Glutamatergic neuron (in vitro differentiated cells): ENCODE measurements at regions not wholly inside any gene's neighbourhood (a gene's known extent, or its start where the extent isn't known, plus 50 kb on each side); places are given as distances from the start of the nearest gene placed in this dataset.
"Not testable (repeated sequence)": the region's sequence is repeated elsewhere in the genome, so short reads cannot be mapped to it uniquely, and the experiment has no call there.

Source experiments
- DNase-seq: peaks from one replicate; pipeline ENCODE4 v3.0.0; 2022
- H3K27ac Mint-ChIP-seq: one replicate; pipeline ENCODE4 v1.8.0; 2020; ENCODE audit warnings: mild to moderate bottlenecking, mixed read lengths, inconsistent platforms; ENCODE audit not compliant: unreplicated experiment
- H3K27me3 Mint-ChIP-seq: one replicate; pipeline ENCODE4 v1.8.0; 2020; ENCODE audit warnings: mild to moderate bottlenecking, moderate library complexity, mixed read lengths, inconsistent platforms; ENCODE audit not compliant: unreplicated experiment
- H3K36me3 Mint-ChIP-seq: one replicate; pipeline ENCODE4 v1.8.0; 2020; ENCODE audit warnings: mild to moderate bottlenecking, mixed read lengths, inconsistent platforms; ENCODE audit not compliant: unreplicated experiment
- H3K4me1 Mint-ChIP-seq: one replicate; pipeline ENCODE4 v1.8.0; 2020; ENCODE audit warnings: mild to moderate bottlenecking, low read depth, mixed read lengths, inconsistent platforms; ENCODE audit not compliant: unreplicated experiment
- H3K4me3 Mint-ChIP-seq: one replicate; pipeline ENCODE4 v1.8.0; 2020; ENCODE audit warnings: mild to moderate bottlenecking, mixed read lengths, inconsistent platforms; ENCODE audit not compliant: unreplicated experiment
- H3K9me3 Mint-ChIP-seq: one replicate; pipeline ENCODE4 v1.8.0; 2020; ENCODE audit warnings: mild to moderate bottlenecking, moderate library complexity, mixed read lengths, inconsistent platforms; ENCODE audit not compliant: unreplicated experiment
- CTCF ChIP-seq: fragments of 200-600 bp; sonication (generic); IDR thresholded peaks from one replicate; pipeline ENCODE4 v1.5.0; 2021; ENCODE audit not compliant: partially characterized antibody, unreplicated experiment

GRCh38 chr4:103948244-103949018, 228.6 kb upstream of the TACR3 start:
- no peak overlapping the region for H3K4me3 Mint-ChIP-seq
- no peak overlapping the region for H3K27ac Mint-ChIP-seq
- H3K4me1 Mint-ChIP-seq, result no peaks in the 10 kb centered on the region
- no peak for TF ChIP-seq CTCF
- no peaks in the 10 kb centered on the region for H3K27me3 Mint-ChIP-seq
- H3K36me3 Mint-ChIP-seq, result no peaks in the 10 kb centered on the region
- peaks cover 3% of the 10 kb centered on the region for H3K9me3 Mint-ChIP-seq
- DNase-seq, result no peak

- TF ChIP-seq CTCF, result no peak
- Mint-ChIP-seq H3K27ac (no peak overlapping the region), H3K36me3 (no peaks in the 10 kb centered on the region), H3K4me3 (no peak overlapping the region), H3K4me1 (no peaks in the 10 kb centered on the region), H3K27me3 (no peaks in the 10 kb centered on the region), H3K9me3 (peaks cover 1% of the 10 kb centered on the region)
- DNase-seq, result no peak
Measured at GRCh38 chr4:103947617-103948016, 227.8 kb upstream of the TACR3 start.

- H3K9me3 Mint-ChIP-seq, DNase-seq, H3K36me3 Mint-ChIP-seq, H3K4me1 Mint-ChIP-seq, H3K27me3 Mint-ChIP-seq, H3K4me3 Mint-ChIP-seq, H3K27ac Mint-ChIP-seq: not testable (repeated sequence)
Measured at GRCh38 chr4:103946621-103947268, 227.0 kb upstream of the TACR3 start.

- TF ChIP-seq CTCF, result no peak
- Mint-ChIP-seq H3K27me3 (no peaks in the 10 kb centered on the region), H3K27ac (no peak overlapping the region), H3K4me1 (no peaks in the 10 kb centered on the region), H3K9me3 (peaks cover 2% of the 10 kb centered on the region), H3K4me3 (no peak overlapping the region), H3K36me3 (no peaks in the 10 kb centered on the region)
- no peak for DNase-seq
Measured at GRCh38 chr4:103938488-103938887, 218.7 kb upstream of the TACR3 start.

GRCh38 chr4:103936653-103937145, 216.9 kb upstream of the TACR3 start:
- no peaks in the 10 kb centered on the region for H3K27me3 Mint-ChIP-seq
- no peak for DNase-seq
- H3K36me3 Mint-ChIP-seq, result no peaks in the 10 kb centered on the region
- no peaks in the 10 kb centered on the region for H3K4me1 Mint-ChIP-seq
- H3K27ac Mint-ChIP-seq, result no peak overlapping the region
- H3K9me3 Mint-ChIP-seq, result peaks cover 2% of the 10 kb centered on the region
- no peak for TF ChIP-seq CTCF
- H3K4me3 Mint-ChIP-seq, result no peak overlapping the region
